Small intestine (tissue), 7 donors: ENCODE measurements at regions not wholly inside any gene's neighbourhood (a gene's known extent, or its start where the extent isn't known, plus 50 kb on each side); places are given as distances from the start of the nearest gene placed in this dataset.

Source experiments
- DNase-seq, 2 donors: peaks; one replicate each; pipeline versions ENCODE4 v3.0.0 to v3.0.0-alpha.2; 2013
- FAIRE-seq: peaks from 2 replicates; lab custom pipeline; 2012; peaks lifted over from hg19 to GRCh38; lab: Jason Lieb, UNC
- H3K27ac ChIP-seq, 3 donors: one replicate each; pipeline ENCODE4 v1.5.1; 2013; ENCODE audit warnings: low read length in 2 of 3, mild to moderate bottlenecking in 2 of 3, control low read depth in 1 of 3, inconsistent platforms in 1 of 3, low read depth in 1 of 3, moderate library complexity in 1 of 3
- H3K27me3 ChIP-seq, 3 donors: one replicate each; pipeline ENCODE4 v1.6.1; 2013; ENCODE audit warnings: low read length in 3 of 3, inconsistent platforms in 1 of 3; ENCODE audit not compliant: control insufficient read depth in 3 of 3, insufficient read depth in 3 of 3
- H3K36me3 ChIP-seq, 3 donors: one replicate each; pipeline ENCODE4 v1.6.1; 2013; ENCODE audit warnings: low read length in 3 of 3, inconsistent platforms in 1 of 3, low read depth in 1 of 3, mild to moderate bottlenecking in 1 of 3, moderate library complexity in 1 of 3; ENCODE audit not compliant: control insufficient read depth in 3 of 3, insufficient read depth in 2 of 3
- H3K4me1 ChIP-seq, 3 donors: one replicate each; pipeline ENCODE4 v1.6.1; 2013; ENCODE audit warnings: low read length in 2 of 3, inconsistent platforms in 1 of 3, low read depth in 1 of 3, mild to moderate bottlenecking in 1 of 3, moderate library complexity in 1 of 3; ENCODE audit not compliant: control insufficient read depth in 3 of 3, insufficient read depth in 2 of 3
- H3K4me3 ChIP-seq, 3 donors: one replicate each; pipeline ENCODE4 v1.5.1; 2013; ENCODE audit warnings: low read length in 3 of 3, control low read depth in 1 of 3, inconsistent platforms in 1 of 3, low read depth in 1 of 3, mild to moderate bottlenecking in 1 of 3, moderate library complexity in 1 of 3
- H3K9me3 ChIP-seq, 2 donors: one replicate each; pipeline ENCODE4 v1.6.1; 2013; ENCODE audit warnings: low read depth in 1 of 2, low read length in 1 of 2; ENCODE audit not compliant: control insufficient read depth in 2 of 2, insufficient read depth in 1 of 2
- WGBS, 3 donors: extraction: QIAGEN DNeasy Blood & Tissue Kit; methylation state at CpG; one replicate each; pipeline ENCODE4 v1.1.7; 2013; 5-methylcytosine and 5-hydroxymethylcytosine counted together
- donor health status: healthy with polysubstance abuse.
- donor health status: control.
- donor health status: control.
- donor health status: Bipolar disorder and iron deficiency.
- donor health status: healthy.

GRCh38 chr5:89303033-89303480, 420.1 kb upstream of the MEF2C start:
- H3K36me3 ChIP-seq, result no peaks in the 10 kb centered on the region
- H3K4me1 ChIP-seq, result no peaks in the 10 kb centered on the region
- no peak for FAIRE-seq
- peak overlapping the region in 1 of 3 donors; percentile 49 for H3K27ac ChIP-seq
- H3K27me3 ChIP-seq, result no peaks in the 10 kb centered on the region
- no peaks in the 10 kb centered on the region for H3K9me3 ChIP-seq
- WGBS, 3 donors, result 46 to 61% (median 46%) methylated on average over 4 of the region's 4 CpGs
- no peak overlapping the region for H3K4me3 ChIP-seq
- DNase-seq, result no peak

- Histone ChIP-seq H3K27me3 (no peaks in the 10 kb centered on the region), H3K36me3 (no peaks in the 10 kb centered on the region), H3K27ac (peak overlapping the region in 1 of 3 donors; percentile 21), H3K4me3 (no peak overlapping the region), H3K4me1 (no peaks in the 10 kb centered on the region), H3K9me3 (no peaks in the 10 kb centered on the region)
- 74 to 83% (median 83%) methylated on average over 5 of the region's 5 CpGs for WGBS, 3 donors
- DNase-seq, result no peak
- no peak for FAIRE-seq
Measured at GRCh38 chr5:89302102-89302891, 419.3 kb upstream of the MEF2C start.

GRCh38 chr5:89301321-89302025, 418.5 kb upstream of the MEF2C start:
- WGBS, 3 donors, result 80 to 83% (median 82%) methylated on average over 6 of the region's 6 CpGs

GRCh38 chr5:89300426-89300970, 417.5 kb upstream of the MEF2C start:
- Histone ChIP-seq H3K4me1 (no peaks in the 10 kb centered on the region), H3K27me3 (no peaks in the 10 kb centered on the region), H3K9me3 (no peaks in the 10 kb centered on the region), H3K4me3 (no peak overlapping the region), H3K36me3 (no peaks in the 10 kb centered on the region), H3K27ac (no peak overlapping the region)
- DNase-seq (no peak), FAIRE-seq (no peak)
- WGBS, 3 donors, result 63 to 76% (median 68%) methylated on average over 2 of the region's 2 CpGs

More at GRCh38 chr5:89301321-89302025, 418.5 kb upstream of the MEF2C start:
- Histone ChIP-seq H3K36me3 (no peaks in the 10 kb centered on the region), H3K4me3 (no peak overlapping the region), H3K27ac (peak overlapping the region in 1 of 3 donors; percentile 62), H3K9me3 (no peaks in the 10 kb centered on the region), H3K27me3 (no peaks in the 10 kb centered on the region), H3K4me1 (no peaks in the 10 kb centered on the region)
- no peak for FAIRE-seq
- DNase-seq, result no peak

- H3K27ac ChIP-seq, result no peak overlapping the region
- H3K27me3 ChIP-seq, result no peaks in the 10 kb centered on the region
- H3K4me1 ChIP-seq, result no peaks in the 10 kb centered on the region
- no peak for FAIRE-seq
- H3K9me3 ChIP-seq, result no peaks in the 10 kb centered on the region
- no peak for DNase-seq
- H3K4me3 ChIP-seq, result no peak overlapping the region
- H3K36me3 ChIP-seq, result no peaks in the 10 kb centered on the region
- 84 to 87% (median 84%) methylated on average over 2 of the region's 2 CpGs for WGBS, 3 donors
Measured at GRCh38 chr5:89299998-89300397, 417.0 kb upstream of the MEF2C start.

- H3K9me3 ChIP-seq, result no peaks in the 10 kb centered on the region
- WGBS, 3 donors, result 56 to 80% (median 71%) methylated on average over 1 of the region's 1 CpG
- FAIRE-seq, result no peak
- no peak overlapping the region for H3K4me3 ChIP-seq
- H3K4me1 ChIP-seq, result no peaks in the 10 kb centered on the region
- DNase-seq, result no peak
- no peak overlapping the region for H3K27ac ChIP-seq
- no peaks in the 10 kb centered on the region for H3K27me3 ChIP-seq
- no peaks in the 10 kb centered on the region for H3K36me3 ChIP-seq
Measured at GRCh38 chr5:89297066-89297465, 414.1 kb upstream of the MEF2C start.

GRCh38 chr5:89293810-89294209, 410.8 kb upstream of the MEF2C start:
- H3K27ac ChIP-seq, result no peak overlapping the region
- no peaks in the 10 kb centered on the region for H3K9me3 ChIP-seq
- FAIRE-seq (no peak), DNase-seq (peak in 1 of 2 donors; percentile 4)
- H3K4me3 ChIP-seq, result no peak overlapping the region
- no peaks in the 10 kb centered on the region for H3K36me3 ChIP-seq
- 5 to 35% (median 24%) methylated on average over 2 of the region's 2 CpGs for WGBS, 3 donors
- no peaks in the 10 kb centered on the region for H3K27me3 ChIP-seq
- no peaks in the 10 kb centered on the region for H3K4me1 ChIP-seq

GRCh38 chr5:89292487-89292886, 409.5 kb upstream of the MEF2C start:
- Histone ChIP-seq H3K27me3 (no peaks in the 10 kb centered on the region), H3K4me1 (no peaks in the 10 kb centered on the region), H3K36me3 (no peaks in the 10 kb centered on the region), H3K27ac (no peak overlapping the region), H3K9me3 (no peaks in the 10 kb centered on the region), H3K4me3 (no peak overlapping the region)
- WGBS, 3 donors, result 67 to 80% (median 80%) methylated on average over 2 of the region's 2 CpGs
- DNase-seq (no peak), FAIRE-seq (no peak)
